Astrocyte (in vitro differentiated cells and primary cell): ENCODE measurements at regions not wholly inside any gene's neighbourhood (a gene's known extent, or its start where the extent isn't known, plus 50 kb on each side); places are given as distances from the start of the nearest gene placed in this dataset.

Source experiments
- DNase-seq: peaks from one replicate; pipeline ENCODE4 v3.0.0-alpha.2; 2010; ENCODE audit warnings: low read depth
- FAIRE-seq: peaks from 2 replicates; lab custom pipeline; 2011; peaks lifted over from hg19 to GRCh38; lab: Jason Lieb, UNC
- H2AFZ ChIP-seq: 2 replicates; pipeline ENCODE4 v1.6.0; 2012; ENCODE audit warnings: low read depth, low read length, inconsistent platforms
- H3K27ac ChIP-seq: 2 replicates; pipeline ENCODE4 v1.5.1; 2011; ENCODE audit warnings: low read depth, low read length, inconsistent platforms
- H3K27me3 ChIP-seq: 2 replicates; pipeline ENCODE4 v1.6.0; 2011; ENCODE audit warnings: low read length, inconsistent platforms; ENCODE audit not compliant: insufficient read depth
- H3K36me3 ChIP-seq: 2 replicates; pipeline ENCODE4 v1.5.1; 2011; ENCODE audit warnings: low read length, inconsistent platforms; ENCODE audit not compliant: insufficient read depth
- H3K4me1 ChIP-seq: 2 replicates; pipeline ENCODE4 v1.5.1; 2011; ENCODE audit warnings: low read length, inconsistent platforms; ENCODE audit not compliant: insufficient read depth
- H3K4me2 ChIP-seq: 2 replicates; pipeline ENCODE4 v1.6.0; 2012; ENCODE audit warnings: low read length, inconsistent platforms
- H3K4me3 ChIP-seq: 2 replicates; pipeline ENCODE4 v1.5.1; 2011; ENCODE audit warnings: low read depth, mild to moderate bottlenecking, low read length, inconsistent platforms; ENCODE audit not compliant: insufficient read depth
- H3K79me2 ChIP-seq: 2 replicates; pipeline ENCODE4 v1.6.0; 2012; ENCODE audit warnings: mild to moderate bottlenecking, low read length, inconsistent platforms; ENCODE audit not compliant: insufficient read depth
- H3K9ac ChIP-seq: 2 replicates; pipeline ENCODE4 v1.6.0; 2012; ENCODE audit warnings: mild to moderate bottlenecking, low read length, inconsistent platforms
- H3K9me3 ChIP-seq: 2 replicates; pipeline ENCODE4 v1.5.1; 2012; ENCODE audit warnings: low read depth, mild to moderate bottlenecking, low read length, inconsistent platforms; ENCODE audit not compliant: insufficient read depth
- H4K20me1 ChIP-seq: 2 replicates; pipeline ENCODE4 v1.6.0; 2012; ENCODE audit warnings: low read length, inconsistent platforms; ENCODE audit not compliant: insufficient read depth
- H3K27ac Mint-ChIP-seq: one replicate; pipeline ENCODE4 v1.8.0; 2021; ENCODE audit warnings: mild to moderate bottlenecking, mixed read lengths; ENCODE audit not compliant: unreplicated experiment
- H3K27me3 Mint-ChIP-seq: one replicate; pipeline ENCODE4 v1.8.0; 2021; ENCODE audit warnings: low read depth, mixed read lengths; ENCODE audit not compliant: unreplicated experiment
- H3K36me3 Mint-ChIP-seq: one replicate; pipeline ENCODE4 v1.8.0; 2021; ENCODE audit warnings: low read depth, mixed read lengths; ENCODE audit not compliant: unreplicated experiment
- H3K4me1 Mint-ChIP-seq: one replicate; pipeline ENCODE4 v1.8.0; 2021; ENCODE audit warnings: low read depth, mixed read lengths; ENCODE audit not compliant: unreplicated experiment
- H3K4me3 Mint-ChIP-seq: one replicate; pipeline ENCODE4 v1.8.0; 2021; ENCODE audit warnings: mild to moderate bottlenecking, moderate library complexity, mixed read lengths; ENCODE audit not compliant: unreplicated experiment
- H3K9me3 Mint-ChIP-seq: one replicate; pipeline ENCODE4 v1.8.0; 2021; ENCODE audit warnings: mild to moderate bottlenecking, mixed read lengths; ENCODE audit not compliant: unreplicated experiment
- CTCF ChIP-seq: IDR thresholded peaks from 2 replicates; pipeline ENCODE4 v1.5.1; 2011; ENCODE audit warnings: low read depth, mild to moderate bottlenecking, inconsistent platforms, low read length, moderate library complexity; ENCODE audit not compliant: insufficient read depth
- EZH2 ChIP-seq: IDR thresholded peaks from 2 replicates; pipeline ENCODE4 v1.6.1; 2012; ENCODE audit warnings: mild to moderate bottlenecking, low read length, inconsistent platforms; ENCODE audit not compliant: insufficient read depth

GRCh38 chr1:24263746-24264145 is 55.4 kb upstream of the GRHL3 start:
- peaks cover 12% of the 10 kb centered on the region for H3K9me3 Mint-ChIP-seq
- Histone ChIP-seq H3K27ac (no peak overlapping the region), H3K4me1 (peaks cover 12% of the 10 kb centered on the region), H3K79me2 (no peaks in the 10 kb centered on the region), H2AFZ (no peak overlapping the region), H3K9me3 (no peaks in the 10 kb centered on the region), H3K9ac (no peak overlapping the region), H3K4me2 (no peak overlapping the region), H4K20me1 (no peaks in the 10 kb centered on the region), H3K27me3 (no peaks in the 10 kb centered on the region), H3K36me3 (no peaks in the 10 kb centered on the region), H3K4me3 (no peak overlapping the region)
- H3K27me3 Mint-ChIP-seq: peaks cover 6% of the 10 kb centered on the region
- DNase-seq (no peak), FAIRE-seq (no peak)
- no peak overlapping the region for H3K27ac Mint-ChIP-seq
- TF ChIP-seq CTCF: no peak
- no peak for TF ChIP-seq EZH2
- no peak overlapping the region for H3K4me3 Mint-ChIP-seq
- no peaks in the 10 kb centered on the region for H3K36me3 Mint-ChIP-seq
- H3K4me1 Mint-ChIP-seq: peaks cover 7% of the 10 kb centered on the region

- no peak overlapping the region for H3K27ac Mint-ChIP-seq
Measured at GRCh38 chr1:24263211-24263610, 55.9 kb upstream of the GRHL3 start.

More at GRCh38 chr1:24263211-24263610, 55.9 kb upstream of the GRHL3 start:
- Histone ChIP-seq H3K4me3 (no peak overlapping the region), H3K27me3 (no peaks in the 10 kb centered on the region), H3K4me1 (peaks cover 12% of the 10 kb centered on the region), H2AFZ (no peak overlapping the region), H3K36me3 (no peaks in the 10 kb centered on the region), H3K27ac (no peak overlapping the region), H4K20me1 (no peaks in the 10 kb centered on the region), H3K9me3 (no peaks in the 10 kb centered on the region), H3K79me2 (no peaks in the 10 kb centered on the region), H3K9ac (no peak overlapping the region), H3K4me2 (no peak overlapping the region)
- DNase-seq: no peak
- peaks cover 7% of the 10 kb centered on the region for H3K4me1 Mint-ChIP-seq
- FAIRE-seq: no peak
- no peak overlapping the region for H3K4me3 Mint-ChIP-seq
- no peaks in the 10 kb centered on the region for H3K36me3 Mint-ChIP-seq
- peaks cover 8% of the 10 kb centered on the region for H3K27me3 Mint-ChIP-seq
- no peak for TF ChIP-seq EZH2
- TF ChIP-seq CTCF: no peak
- peaks cover 8% of the 10 kb centered on the region for H3K9me3 Mint-ChIP-seq
